ENCODE measurements at regions not wholly inside any gene's neighbourhood (a gene's known extent, or its start where the extent isn't known, plus 50 kb on each side); places are given as distances from the start of the nearest gene placed in this dataset.
"Not testable (repeated sequence)": the region's sequence is repeated elsewhere in the genome, so short reads cannot be mapped to it uniquely, and the experiment has no call there.

DNA sequence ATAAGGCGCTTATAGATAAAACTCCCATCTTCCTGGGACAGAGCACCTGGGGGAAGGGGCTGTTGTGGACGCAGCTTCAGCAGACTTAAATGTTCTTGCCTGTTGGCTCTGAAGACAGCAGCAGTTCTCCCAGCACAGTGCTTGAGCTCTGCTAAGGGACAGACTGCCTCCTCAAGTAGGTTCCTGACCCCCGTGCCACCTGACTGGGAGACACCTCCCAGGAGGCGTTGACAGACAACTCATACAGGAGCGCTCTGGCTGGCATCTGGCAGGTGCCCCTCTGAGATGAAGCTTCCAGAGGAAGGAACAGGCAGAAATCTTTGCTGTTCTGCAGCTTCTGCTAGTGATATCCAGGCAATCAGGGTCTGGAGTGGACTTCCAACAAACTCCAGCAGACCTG is 383.1 kb upstream of the EMCN start:
- not testable (repeated sequence) for DNase-seq

DNA sequence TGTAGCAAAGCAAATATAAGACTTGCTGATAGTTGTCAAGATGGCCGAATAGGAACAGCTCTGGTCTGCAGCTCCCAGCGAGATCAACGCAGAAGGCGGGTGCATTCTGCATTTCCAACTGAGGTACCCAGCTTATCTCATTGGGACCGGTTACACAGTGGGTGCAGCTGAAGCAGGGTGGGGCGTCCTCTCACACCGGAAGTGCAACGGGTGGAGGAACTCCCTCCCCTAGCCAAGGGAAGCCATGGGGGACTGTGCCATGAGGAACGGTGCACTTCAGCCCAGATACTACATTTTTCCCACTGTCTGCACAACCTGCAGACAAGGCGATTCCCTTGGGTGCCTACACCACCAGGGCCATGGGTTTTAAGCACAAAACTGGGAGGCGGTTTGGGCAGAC is 382.3 kb upstream of the EMCN start:
- DNase-seq = no peak

DNA sequence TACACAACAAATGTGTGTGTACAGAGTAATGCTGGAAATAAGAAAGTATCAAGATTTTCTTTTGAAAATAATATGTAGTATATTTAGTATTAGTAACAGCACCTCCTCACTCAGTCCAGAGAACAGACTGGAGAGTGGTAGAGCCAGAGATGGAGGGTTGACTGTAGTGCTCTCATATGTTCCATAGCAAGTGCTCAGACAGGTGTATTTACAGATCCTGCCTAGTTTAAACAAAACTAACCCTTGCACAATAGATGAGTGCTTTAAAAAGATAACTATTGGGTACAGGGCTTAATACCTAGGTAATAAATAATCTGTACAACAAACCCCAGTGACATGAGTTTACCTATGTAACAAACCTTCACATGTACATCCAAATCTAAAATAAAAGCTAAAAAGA is 381.0 kb upstream of the EMCN start:
- no peak for DNase-seq

DNA sequence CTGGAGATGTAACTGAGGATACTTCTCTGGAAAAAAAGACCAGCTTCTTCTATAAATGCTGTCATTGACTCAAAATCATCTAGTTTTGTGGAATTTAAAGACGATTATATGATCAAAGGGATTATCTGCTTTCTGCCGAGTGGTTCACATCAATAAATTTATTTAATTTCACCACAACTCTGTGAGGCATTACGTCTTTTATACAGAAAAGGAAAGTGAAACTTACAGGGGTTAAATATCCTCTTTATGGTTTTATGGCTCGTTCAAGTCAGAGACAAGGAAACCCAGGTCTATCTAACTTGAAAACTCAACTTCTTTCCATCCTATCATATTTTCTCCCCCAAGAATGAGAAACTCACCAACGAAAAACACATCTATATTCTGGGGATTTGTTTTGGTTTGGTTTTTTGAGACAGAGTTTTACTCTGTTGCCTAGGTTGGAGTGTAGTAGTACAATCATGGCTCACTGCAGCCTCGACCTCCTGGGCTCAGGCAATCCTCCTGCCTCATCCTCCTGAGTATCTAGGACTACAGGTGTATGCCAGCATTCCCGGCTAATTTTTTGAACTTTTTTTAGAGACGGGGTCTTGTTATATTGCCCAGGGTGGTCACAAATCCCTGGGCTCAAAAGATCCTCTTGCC is 377.9 kb upstream of the EMCN start:
- DNase-seq = peak; percentile 22

DNA sequence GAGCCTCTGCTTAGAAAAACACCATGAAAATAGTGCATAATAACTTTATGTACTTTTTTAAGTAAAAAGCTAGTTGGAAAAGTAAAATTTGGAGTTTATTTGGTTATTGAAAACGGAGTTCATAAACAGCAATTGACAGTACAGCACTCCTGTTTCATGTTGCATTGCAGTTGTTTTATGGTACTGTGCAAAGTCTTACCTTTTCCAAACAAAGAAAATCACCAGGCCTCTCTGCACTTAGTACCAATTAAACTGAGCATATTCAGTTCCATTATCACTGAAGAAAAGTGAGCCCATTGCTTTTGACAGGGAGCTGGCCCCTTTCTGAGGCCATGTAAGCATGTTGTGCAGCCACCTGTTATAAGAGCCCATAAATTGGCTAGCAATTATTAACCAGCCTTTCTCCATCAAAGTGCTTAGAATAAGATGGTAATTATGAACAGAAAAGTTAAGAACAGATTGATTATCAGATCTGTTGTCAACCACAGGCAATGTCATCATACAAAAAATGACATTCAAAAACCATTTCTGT is 376.6 kb upstream of the EMCN start:
- no peak for DNase-seq

DNA sequence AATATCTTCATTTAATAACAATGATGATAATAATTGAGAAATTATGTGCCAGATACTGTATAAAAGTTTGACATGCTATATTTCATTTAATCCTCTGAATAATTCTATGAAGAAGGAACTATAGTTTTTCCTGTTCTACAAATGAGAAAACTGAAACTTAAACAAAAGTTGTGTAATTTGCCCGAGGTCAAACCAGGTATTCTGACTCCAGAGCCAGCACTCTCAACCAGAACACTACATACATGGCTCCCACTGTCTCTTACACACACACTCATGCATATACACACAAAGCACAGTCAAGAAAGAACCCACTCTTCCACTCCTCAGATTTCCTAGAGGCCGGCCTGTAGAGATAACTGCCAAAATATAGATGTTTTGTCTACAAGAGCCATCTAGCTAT is 374.0 kb upstream of the EMCN start:
- no peak for DNase-seq

DNA sequence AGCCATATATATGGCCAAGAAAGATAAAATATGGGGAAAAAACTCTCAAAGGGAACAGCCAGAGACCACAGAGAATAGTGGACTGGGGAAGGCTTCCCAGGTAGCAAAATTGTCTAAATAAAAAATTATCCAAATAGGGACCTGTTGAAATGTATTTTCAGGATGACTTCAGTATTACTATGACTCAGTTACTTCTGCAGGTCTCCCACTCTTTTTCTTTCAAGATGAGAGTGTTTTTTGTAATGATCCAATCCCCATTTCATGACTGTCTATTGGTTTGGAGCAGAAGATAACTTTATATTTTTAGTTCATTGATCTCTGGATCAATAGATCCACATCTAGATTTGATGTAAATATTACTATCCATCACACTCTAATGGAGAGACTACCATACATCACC is 372.1 kb upstream of the EMCN start:
- no peak for DNase-seq

DNA sequence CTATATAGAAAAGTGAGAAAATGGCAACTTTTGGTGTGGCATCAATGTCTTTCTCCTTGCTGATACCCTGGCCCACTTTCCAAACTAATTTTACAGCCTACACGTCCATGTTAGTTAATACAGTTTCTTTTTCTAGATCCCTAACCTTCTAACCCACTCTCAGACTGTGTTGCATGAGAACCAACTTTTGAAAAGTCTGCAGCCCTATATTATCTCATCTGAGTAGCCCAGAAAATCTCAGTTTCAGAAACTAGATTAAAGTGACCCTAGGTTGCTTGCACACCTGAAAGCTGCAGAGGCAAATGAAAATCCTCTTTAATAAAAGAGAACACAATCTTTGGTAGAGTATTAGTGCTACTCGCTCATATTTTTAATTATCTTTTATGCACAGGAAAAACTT is 371.6 kb upstream of the EMCN start:
- no peak for DNase-seq

DNA sequence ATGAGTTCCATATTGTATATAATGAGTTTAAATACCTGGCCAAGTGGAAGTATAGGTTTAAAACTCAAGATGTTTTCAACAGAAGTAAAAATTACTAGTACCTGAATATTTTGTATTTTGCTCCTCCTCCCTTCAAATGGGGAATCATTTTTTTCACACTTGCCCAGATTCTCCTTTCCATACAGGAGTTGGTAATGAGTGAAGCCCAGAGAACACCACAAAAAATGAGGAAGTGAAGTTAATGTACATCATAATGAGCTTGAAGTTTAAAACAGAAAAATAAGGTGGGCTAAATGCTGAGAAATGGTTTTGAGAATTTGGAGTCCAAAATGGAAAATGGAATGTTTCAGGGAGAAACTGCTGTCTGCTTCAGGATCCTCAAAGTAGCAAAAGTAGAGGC is 364.8 kb upstream of the EMCN start:
- no peak for DNase-seq

DNA sequence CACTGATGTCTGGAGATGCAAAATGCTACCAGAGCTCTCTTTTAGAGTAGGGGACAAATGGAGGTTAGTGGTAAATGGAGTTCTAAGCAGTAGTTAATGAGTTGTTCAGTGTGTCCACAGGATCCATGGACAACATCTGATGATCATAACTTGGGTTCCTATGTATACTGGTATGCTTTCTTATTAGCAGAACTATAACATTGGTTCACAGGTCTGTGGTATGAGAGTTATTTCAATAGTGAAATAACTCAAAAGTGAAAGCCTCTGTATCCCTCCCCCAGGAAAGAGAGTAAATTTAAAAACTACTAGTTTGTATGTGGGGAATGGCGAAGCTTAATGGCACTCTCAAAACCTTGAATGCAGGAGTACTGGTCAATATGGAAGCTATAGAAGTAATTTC is 363.5 kb upstream of the EMCN start:
- DNase-seq = no peak

DNA sequence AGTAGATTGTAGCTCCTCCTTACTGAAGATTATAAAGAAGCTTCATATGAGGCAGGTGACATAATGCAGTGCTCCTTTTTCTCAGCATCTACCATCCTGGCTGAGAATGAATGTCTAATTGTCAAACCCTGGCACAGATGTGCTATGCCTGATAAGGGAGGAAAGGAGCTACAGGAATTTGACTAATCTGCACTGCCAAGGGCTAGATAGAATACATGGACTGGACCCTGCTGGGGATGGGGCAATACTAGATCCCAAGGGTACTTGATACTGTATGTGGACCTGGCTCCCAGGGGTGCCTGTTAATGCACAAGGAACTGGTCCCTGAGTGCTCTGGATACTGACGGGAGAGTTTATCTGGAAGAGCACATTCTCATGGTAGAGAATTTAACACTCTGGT is 362.2 kb upstream of the EMCN start:
- no peak for DNase-seq

DNA sequence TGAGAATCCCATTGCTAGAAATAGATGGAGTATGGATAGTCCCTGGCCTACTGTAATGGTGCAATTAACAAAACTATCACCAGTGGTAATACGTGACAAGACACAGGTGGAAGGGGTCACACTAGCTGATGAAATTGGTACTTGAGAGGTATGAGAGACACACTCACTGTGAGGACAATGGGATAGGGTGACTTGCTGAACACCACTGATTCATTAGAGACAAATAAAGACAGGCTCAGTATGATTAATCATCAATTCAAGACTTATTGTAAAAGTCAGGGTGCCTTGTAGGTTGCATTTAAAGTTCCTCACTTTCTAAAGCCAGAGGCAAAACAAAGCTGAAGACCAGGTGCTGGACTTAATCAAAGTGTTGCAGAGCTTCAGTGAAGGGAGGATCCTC is 361.6 kb upstream of the EMCN start:
- no peak for DNase-seq

DNA sequence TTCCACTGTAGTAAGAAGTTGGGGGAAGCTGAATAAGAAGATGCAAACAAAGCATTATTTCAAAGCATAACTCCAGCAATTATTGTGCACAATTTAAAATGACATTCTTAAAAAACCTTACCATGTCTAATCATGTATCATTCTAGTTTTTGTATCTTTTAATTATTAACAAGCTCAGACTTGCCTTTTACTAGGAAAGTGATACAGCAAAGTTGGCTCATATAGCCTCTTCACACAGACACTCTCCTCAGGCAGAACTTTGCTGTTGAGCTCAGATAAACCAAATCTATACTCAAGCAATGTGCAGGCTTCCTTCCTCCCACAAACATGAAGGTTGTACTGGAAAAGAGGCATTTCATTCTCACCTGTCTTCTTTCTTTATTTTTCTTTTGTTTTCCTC is 358.7 kb upstream of the EMCN start:
- DNase-seq = no peak

DNA sequence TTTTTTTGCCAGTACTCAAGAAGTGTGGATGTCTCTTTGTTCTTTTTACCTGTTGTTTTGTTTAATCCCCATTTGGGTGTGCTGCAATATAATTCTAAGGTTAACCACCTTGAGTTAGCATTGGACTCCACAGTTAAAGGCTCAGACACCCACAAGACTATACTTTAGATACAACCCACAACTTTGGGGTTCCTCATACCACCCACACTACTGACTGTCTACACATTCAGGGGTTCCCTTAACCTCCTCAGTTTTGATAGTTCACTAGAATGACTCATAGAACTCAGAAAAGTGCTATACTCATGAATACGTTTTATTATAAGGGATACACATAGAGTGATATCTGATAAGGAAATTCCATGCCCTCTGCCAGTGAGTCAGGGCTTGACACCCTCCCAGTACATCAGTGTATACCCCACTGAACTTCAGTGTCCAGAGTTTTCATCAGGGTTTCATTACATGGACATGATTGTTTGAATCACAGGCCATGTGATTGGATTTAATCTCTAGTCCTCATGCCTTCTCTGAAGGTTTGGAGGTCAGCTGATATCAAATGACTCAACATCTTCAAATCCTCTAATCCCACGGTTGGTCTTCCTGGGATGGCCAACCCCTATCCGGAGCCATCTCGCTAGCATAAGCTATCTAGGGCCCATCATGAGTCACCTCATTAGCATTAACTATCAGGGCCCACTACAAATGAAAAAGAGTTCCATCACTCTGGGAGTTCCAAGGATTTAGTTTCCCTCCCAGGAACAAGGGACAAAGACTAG is 357.7 kb upstream of the EMCN start:
- no peak for DNase-seq

DNA sequence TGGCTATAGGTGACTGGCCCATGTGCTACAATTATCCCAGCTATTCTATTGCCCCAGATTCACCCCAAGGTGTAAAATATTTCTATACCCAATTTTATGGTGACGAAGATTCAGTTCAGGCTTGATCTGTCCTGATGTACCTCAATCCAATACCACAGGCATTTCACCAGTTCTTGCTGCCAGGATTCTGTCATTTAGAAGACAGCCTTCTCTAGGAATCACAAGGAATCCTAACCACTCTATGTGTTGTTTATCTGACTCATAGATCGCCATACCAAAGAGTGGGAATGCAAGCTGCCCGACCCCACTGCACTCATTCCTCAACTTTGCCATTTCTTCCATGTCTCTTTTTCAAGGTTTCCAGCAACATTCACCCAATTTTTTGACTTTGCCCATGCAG is 355.0 kb upstream of the EMCN start:
- no peak for DNase-seq

DNA sequence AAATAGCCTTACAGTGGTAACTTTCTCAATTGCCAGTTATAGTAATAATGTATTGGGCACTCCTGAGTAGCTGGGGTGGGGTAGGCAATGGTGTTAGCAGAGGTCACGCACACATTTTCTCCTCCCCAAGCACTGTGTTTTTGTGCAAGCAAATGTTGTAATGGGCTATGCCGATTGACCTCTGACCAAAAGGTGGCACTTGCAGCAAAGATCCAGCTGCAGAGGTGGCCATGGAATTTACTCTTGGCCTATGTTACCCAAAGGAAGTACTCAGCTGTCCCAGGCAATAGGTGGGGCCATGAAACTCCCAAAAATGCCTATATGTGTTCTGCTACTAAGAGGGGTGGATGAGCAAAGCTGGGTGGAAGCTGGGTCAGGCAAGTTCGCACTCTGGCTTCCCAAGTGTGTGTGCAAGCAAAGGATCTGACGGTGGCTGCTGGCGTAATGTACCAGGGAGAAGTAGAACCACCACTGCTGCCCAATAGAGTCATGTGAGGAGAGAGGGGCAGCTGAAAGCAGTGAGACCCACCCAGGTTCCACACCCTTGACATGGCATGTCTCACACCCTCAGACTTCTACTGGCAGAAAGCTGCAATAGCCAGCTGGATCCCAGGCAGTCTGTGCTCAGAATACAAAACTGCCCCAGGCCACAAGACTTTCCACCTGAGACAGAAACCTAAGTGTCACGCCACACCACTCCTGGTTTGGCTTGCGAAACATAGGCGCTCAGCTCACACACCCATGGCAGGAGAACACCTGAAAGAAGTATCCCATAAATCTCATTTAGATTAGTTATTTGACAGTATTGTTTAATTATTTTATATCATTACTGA is 353.3 kb upstream of the EMCN start:
- DNase-seq = no peak

DNA sequence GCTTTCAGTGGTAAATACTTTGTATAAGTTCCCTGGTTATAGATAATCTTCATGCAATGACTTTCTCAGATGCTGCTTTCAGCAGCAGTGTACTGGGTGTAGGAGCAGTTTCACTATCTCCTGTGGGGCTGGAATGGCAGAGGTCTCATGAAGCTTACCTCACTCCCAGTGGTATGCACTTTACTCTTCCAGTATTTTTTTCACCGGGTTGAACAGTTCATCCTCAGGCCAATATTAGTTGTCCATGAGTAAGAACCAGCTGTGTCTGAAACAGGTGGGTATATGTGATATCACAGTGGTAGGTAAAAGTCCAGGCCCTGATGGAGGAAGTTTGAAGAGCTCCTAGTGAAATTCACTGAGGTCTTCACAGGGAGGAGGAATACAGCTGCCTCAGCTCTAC is 351.5 kb upstream of the EMCN start:
- no peak for DNase-seq

DNA sequence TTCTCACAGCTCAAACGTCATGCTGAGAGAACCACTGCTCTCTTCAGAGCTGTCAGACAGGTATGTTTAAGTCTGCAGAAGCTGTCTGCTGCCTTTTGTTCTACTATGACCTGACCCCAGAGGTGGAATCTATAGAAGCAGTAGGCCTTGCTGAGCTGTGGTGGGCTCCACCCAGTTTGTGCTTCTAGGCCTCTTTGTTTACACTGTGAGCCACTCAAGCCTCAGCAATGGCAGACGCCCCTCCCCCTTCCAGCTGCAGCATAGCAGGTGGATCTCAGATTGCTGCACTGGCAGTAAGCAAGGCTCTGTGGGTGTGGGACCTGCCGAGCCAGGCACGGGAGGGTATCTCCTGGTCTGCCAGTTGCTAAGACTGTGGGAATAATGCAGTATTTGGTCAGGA is 350.5 kb upstream of the EMCN start:
- not testable (repeated sequence) for DNase-seq

DNA sequence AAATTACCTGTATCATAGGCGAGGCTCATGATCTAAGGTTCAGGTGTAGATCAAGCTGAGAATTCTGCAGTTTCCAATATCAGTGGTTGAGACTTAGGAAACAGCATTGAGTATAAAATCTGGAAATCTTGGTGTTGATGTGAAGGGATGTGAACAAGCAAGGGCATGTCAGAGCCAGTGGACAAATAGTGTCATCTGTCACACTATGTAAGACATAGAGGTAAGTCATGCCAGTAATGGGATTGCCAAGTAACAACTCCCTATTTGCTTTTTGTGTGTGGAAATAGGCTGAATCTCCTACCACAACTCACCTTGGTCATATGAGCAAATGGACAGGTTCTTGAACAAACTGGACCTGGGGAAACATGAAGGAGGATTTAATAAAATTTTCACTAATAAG is 334.5 kb upstream of the EMCN start:
- DNase-seq = no peak

DNA sequence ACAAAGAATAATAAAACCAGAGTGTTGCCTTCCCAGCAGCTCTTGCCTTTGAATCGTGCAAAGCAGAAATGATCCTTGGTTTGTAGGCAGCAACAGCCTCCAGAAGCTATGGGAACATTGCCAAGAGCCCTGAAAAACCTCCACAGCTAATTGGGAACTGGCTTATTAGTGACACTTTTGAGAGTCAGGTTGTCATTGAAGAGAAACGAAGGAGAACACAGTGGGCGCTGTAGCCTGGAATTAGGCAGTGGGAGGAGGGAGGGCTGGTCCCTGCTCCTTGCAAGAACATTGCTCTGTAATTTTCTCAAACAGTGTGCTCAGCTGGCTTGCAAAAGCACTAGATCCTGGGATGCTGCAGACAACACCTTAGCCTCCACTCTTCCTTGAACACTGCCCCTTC is 331.5 kb upstream of the EMCN start:
- DNase-seq = no peak

DNA sequence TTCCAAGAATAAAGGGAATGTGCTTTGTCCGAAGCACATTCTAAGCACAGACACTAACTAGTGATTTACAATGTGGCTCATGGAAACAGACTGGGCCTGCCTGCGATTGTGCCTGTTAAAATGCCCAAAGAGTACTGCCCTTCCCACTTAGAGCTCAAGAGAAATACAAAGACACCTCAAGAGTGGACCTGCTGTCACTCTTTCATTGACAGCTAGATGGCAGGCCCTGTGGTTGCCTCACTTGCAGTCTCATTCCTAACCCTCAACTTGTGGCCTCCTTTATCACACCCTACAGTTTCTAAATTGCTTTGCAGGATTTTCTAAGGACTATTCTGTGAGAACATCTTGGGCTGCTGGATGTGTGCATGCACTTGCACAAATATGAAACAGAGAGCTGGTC is 331.0 kb upstream of the EMCN start:
- peak; percentile 66 for DNase-seq

DNA sequence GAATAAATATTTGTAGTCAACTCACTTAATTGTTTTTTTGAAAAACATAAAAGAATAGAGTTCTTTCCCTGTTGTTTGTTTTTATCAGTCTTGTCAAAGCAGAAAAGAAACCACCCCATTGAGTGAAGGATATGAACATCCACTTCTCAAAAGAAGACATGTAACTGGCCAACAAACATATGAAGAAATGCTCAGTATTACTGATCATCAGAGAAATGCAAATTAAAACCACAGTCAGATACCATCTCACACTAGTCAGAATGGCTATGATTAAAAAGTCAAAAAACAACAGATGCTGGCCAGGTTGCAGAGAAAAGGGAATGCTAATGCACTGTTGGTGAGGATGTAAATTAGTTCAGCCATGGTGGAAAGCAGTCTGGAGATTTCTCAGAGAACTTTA is 326.1 kb upstream of the EMCN start:
- peak; percentile 30 for DNase-seq

DNA sequence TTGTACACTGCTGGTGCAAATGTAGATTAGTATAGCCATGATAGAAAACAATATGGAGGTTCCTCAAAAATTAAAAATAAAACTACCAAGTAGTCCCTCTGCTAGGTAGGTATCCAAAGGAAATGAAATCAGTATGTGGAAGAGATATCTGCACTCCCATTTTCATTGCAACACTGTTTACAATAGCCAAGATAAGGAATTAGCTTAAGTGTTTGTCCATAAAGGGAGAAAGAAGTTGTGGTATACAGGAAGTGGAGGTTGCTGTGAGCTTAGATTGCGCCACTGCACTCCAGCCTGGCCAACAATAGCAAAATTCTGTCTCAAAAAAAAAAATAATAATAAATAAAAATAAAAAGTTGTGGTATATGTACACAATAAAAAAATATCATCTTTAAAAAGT is 325.0 kb upstream of the EMCN start:
- DNase-seq = no peak

DNA sequence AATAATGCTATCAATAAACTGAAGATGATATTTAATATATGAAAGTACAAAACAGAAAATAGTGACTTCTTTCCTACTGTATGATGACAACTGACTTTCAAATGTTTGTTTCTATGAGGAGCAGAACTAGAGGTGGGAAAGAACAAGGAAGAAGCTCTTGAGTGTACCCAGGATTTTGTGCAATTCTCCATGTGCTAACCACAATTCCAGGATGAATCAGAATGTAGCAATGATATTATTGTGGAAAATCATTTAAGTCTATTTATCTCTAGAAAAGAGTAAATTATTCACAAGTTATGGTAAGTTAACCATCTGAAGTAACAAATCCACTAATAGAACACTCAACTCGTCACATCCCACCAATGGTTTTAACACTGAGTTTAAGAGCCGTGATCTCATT is 324.1 kb upstream of the EMCN start:
- DNase-seq = no peak
